Endometrium (tissue), 2 donors: ENCODE measurements at regions not wholly inside any gene's neighbourhood (a gene's known extent, or its start where the extent isn't known, plus 50 kb on each side); places are given as distances from the start of the nearest gene placed in this dataset.
"Not testable (repeated sequence)": the region's sequence is repeated elsewhere in the genome, so short reads cannot be mapped to it uniquely, and the experiment has no call there.

Experiments used
- FAIRE-seq: peaks from 2 replicates; lab custom pipeline; 2012; peaks lifted over from hg19 to GRCh38; lab: Jason Lieb, UNC
- donor health status: control.
- donor health status: control.

DNA sequence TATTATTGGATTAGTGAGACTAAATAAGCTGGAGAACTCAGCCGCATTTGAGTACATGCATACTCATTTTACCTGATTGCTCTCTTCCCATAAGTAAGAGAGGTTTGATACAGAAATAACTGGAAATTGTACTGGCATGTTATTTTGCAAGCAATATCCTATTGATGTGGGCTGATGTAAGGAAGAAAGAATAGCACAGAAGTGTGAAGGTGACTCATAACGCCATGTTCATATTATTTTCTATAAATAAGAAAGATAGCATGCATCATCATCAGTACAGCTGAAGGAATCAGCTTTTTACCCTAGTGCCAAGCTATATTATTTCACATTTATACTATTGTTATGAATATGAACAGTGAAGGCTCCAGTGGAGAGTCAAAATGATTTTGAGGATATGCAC is 138.3 kb upstream of the FAM47A start:
- FAIRE-seq: no peak

DNA sequence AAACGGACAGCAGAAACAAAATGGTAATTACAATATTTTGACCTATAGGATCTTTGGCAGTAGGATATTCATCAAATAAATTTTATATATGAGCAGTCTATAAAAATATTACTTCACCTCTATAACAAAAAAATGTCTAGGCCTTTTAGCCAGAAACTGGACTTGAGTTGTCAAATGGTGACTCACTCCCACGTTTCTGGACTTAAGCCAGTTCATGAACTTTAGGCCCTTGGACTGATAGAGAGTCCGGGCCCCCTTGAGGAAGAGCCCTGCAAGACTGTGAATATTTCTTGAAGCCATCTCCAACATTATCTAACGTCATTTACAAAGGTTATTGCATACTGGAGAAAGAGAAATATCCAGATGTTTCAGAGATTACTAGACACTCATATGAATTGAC is 106.8 kb upstream of the FAM47A start:
- FAIRE-seq: no peak

DNA sequence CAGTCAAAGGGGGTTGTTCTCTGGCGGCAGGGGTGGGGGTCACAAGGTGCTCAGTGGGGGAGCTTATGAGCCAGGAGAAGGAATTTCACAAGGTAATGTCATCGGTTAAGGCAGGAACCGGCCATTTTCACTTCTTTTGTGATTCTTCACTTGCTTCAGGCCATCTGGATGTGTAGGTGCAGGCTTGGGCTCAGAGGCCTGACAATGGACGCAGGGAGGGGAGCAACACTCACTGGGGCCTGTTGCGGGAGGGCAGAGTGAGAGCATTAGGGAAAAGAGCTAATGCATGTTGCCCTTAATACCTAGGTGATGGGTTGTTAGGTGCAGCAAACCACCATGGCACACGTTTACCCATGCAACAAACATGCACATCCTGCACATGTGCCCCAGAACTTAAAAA is 98.0 kb upstream of the FAM47A start:
- FAIRE-seq: not testable (repeated sequence)

DNA sequence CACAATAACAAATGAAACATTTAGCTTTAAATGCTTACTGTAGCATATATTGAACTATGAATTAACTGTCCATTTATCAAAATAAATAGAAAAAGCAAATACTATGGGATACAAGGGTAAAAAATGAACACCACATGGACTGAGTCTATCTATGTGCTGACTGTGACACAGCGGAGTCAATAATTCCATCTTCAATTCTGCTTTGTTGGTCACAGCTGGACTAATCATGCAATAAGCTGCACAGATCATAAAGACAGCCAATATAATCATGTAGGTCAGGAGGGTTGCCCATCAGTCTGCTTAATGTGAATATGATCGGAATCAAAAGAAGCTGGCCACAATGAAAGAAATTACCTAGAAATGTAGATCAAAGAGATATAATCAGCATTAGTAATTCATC is 95.7 kb upstream of the FAM47A start:
- no peak for FAIRE-seq

DNA sequence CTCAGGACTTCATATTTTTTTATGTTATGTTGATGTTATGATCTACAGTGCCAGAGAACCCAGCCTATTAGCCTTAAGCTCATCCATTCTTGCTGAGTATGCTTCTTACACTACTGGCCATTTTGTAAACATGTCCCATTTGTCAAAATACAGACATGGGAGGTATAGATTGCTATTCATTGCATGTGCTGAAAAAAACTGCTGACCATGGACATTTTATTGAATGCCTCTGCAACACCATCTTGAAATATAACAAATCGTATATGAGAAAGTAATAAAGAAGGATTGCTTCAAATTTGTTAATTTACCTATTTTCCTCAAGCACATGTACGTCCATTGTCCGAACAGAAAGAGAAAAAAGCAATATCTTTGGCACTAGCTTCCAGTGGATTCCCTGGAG is 91.5 kb upstream of the FAM47A start:
- no peak for FAIRE-seq

DNA sequence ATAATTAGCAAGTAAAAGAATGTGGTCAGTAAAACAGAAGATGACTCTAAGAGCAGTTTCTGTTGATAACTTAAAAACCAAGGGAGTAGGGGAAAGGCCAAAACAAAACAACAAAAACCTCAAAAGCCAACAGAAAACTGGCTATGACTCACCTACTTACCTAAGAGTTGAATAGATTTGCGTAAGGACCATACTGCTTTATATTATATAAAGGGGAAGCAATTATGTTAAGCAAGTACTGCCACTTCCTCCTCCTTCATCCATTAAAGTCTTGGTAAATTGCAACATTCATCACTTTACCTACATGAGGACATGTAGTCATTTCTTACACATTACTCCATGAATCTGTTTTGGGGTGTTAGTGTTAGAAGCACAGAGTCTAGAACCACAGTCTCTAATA is 85.9 kb upstream of the FAM47A start:
- no peak for FAIRE-seq

DNA sequence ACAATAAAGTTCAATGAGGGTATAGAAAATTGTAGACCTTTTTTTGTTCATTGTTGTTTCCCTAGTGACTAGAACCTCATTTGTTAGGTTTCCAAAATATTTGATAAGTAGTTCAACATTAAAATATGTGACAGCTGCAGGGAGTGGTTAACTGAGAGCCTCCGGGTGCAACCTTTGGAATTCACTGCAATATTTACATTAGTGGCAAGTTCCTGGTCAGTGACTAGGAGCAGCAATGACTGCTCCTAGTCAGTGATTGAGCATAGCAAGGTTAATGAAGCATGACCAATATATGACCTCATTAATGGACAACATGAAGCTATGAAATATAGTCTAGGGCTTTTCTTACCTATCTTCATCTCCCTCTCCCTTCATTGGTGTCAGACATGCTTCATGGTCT is 65.8 kb upstream of the FAM47A start:
- no peak for FAIRE-seq
